HUES6 (cell line): ENCODE measurements at regions not wholly inside any gene's neighbourhood (a gene's known extent, or its start where the extent isn't known, plus 50 kb on each side); places are given as distances from the start of the nearest gene placed in this dataset.

Experiments used
- H3K27ac ChIP-seq: 2 replicates; pipeline ENCODE4 v1.7.0; 2013; ENCODE audit warnings: low read depth, mild to moderate bottlenecking, low read length, inconsistent platforms
- H3K27me3 ChIP-seq: 2 replicates; pipeline ENCODE4 v1.6.1; 2013; ENCODE audit warnings: low read length; ENCODE audit not compliant: control insufficient read depth, insufficient read depth
- H3K36me3 ChIP-seq: 2 replicates; pipeline ENCODE4 v1.6.1; 2013; ENCODE audit warnings: low read length; ENCODE audit not compliant: control insufficient read depth, insufficient read depth
- H3K4me1 ChIP-seq: 2 replicates; pipeline ENCODE4 v1.6.1; 2013; ENCODE audit warnings: low read length; ENCODE audit not compliant: control insufficient read depth, insufficient read depth
- H3K4me3 ChIP-seq: 2 replicates; pipeline ENCODE4 v1.5.1; 2013; ENCODE audit warnings: low read depth, low read length
- H3K9ac ChIP-seq: one replicate; pipeline ENCODE4 v1.6.1; 2013; ENCODE audit warnings: mild to moderate bottlenecking, low read length
- H3K9me3 ChIP-seq: 2 replicates; pipeline ENCODE4 v1.6.1; 2013; ENCODE audit warnings: low read depth, low read length; ENCODE audit not compliant: control insufficient read depth, insufficient read depth

GRCh38 chr6:132218059-132218696 lies 183.1 kb downstream of the MOXD1 start:
- no peaks in the 10 kb centered on the region for H3K4me1 ChIP-seq
- no peaks in the 10 kb centered on the region for H3K36me3 ChIP-seq
- H3K4me3 ChIP-seq: no peak overlapping the region
- 0 out of 2 replicates have a peak, but pooled peaks cover 2% of the 10 kb centered on the region for H3K27me3 ChIP-seq
- no peaks in the 10 kb centered on the region for H3K9me3 ChIP-seq
- no peak overlapping the region for H3K9ac ChIP-seq
- no peak overlapping the region for H3K27ac ChIP-seq

GRCh38 chr6:132215805-132216204 lies 185.5 kb downstream of the MOXD1 start:
- Histone ChIP-seq H3K4me3 (no peak overlapping the region), H3K9ac (no peak overlapping the region), H3K9me3 (no peaks in the 10 kb centered on the region), H3K4me1 (no peaks in the 10 kb centered on the region), H3K36me3 (no peaks in the 10 kb centered on the region), H3K27ac (no peak overlapping the region), H3K27me3 (0 out of 2 replicates have a peak, but pooled peaks cover 2% of the 10 kb centered on the region)

GRCh38 chr6:132214716-132215115 lies 186.6 kb downstream of the MOXD1 start:
- H3K36me3 ChIP-seq: no peaks in the 10 kb centered on the region
- H3K9me3 ChIP-seq: no peaks in the 10 kb centered on the region
- no peak overlapping the region for H3K4me3 ChIP-seq
- no peak overlapping the region for H3K27ac ChIP-seq
- H3K27me3 ChIP-seq: no peaks in the 10 kb centered on the region
- H3K9ac ChIP-seq: no peak overlapping the region
- H3K4me1 ChIP-seq: no peaks in the 10 kb centered on the region

- Histone ChIP-seq H3K36me3 (no peaks in the 10 kb centered on the region), H3K9me3 (no peaks in the 10 kb centered on the region), H3K4me3 (no peak overlapping the region), H3K4me1 (no peaks in the 10 kb centered on the region), H3K27ac (no peak overlapping the region), H3K9ac (no peak overlapping the region), H3K27me3 (no peaks in the 10 kb centered on the region)
Measured at GRCh38 chr6:132213732-132214131, 187.5 kb downstream of the MOXD1 start.

GRCh38 chr6:132213191-132213590 lies 188.1 kb downstream of the MOXD1 start:
- Histone ChIP-seq H3K4me1 (no peaks in the 10 kb centered on the region), H3K36me3 (no peaks in the 10 kb centered on the region), H3K9me3 (no peaks in the 10 kb centered on the region), H3K4me3 (no peak overlapping the region), H3K27me3 (no peaks in the 10 kb centered on the region), H3K9ac (no peak overlapping the region), H3K27ac (no peak overlapping the region)

GRCh38 chr6:132210886-132211563 lies 190.2 kb downstream of the MOXD1 start:
- Histone ChIP-seq H3K27ac (no peak overlapping the region), H3K9ac (no peak overlapping the region), H3K4me1 (no peaks in the 10 kb centered on the region), H3K4me3 (no peak overlapping the region), H3K36me3 (no peaks in the 10 kb centered on the region), H3K27me3 (no peaks in the 10 kb centered on the region), H3K9me3 (no peaks in the 10 kb centered on the region)

- no peak overlapping the region for H3K27ac ChIP-seq
- no peak overlapping the region for H3K9ac ChIP-seq
- H3K27me3 ChIP-seq: no peaks in the 10 kb centered on the region
- H3K4me3 ChIP-seq: no peak overlapping the region
- H3K36me3 ChIP-seq: no peaks in the 10 kb centered on the region
- H3K4me1 ChIP-seq: no peaks in the 10 kb centered on the region
- H3K9me3 ChIP-seq: no peaks in the 10 kb centered on the region
Measured at GRCh38 chr6:132209351-132209750, 191.9 kb downstream of the MOXD1 start.

GRCh38 chr6:132207991-132208390 lies 193.3 kb downstream of the MOXD1 start:
- H3K4me1 ChIP-seq: no peaks in the 10 kb centered on the region
- no peaks in the 10 kb centered on the region for H3K9me3 ChIP-seq
- no peaks in the 10 kb centered on the region for H3K27me3 ChIP-seq
- H3K4me3 ChIP-seq: no peak overlapping the region
- H3K36me3 ChIP-seq: no peaks in the 10 kb centered on the region
- H3K27ac ChIP-seq: no peak overlapping the region
- no peak overlapping the region for H3K9ac ChIP-seq

GRCh38 chr6:132205946-132206345 lies 195.3 kb downstream of the MOXD1 start:
- Histone ChIP-seq H3K4me1 (no peaks in the 10 kb centered on the region), H3K9me3 (no peaks in the 10 kb centered on the region), H3K36me3 (no peaks in the 10 kb centered on the region), H3K27me3 (no peaks in the 10 kb centered on the region), H3K27ac (no peak overlapping the region), H3K9ac (no peak overlapping the region), H3K4me3 (no peak overlapping the region)

- Histone ChIP-seq H3K36me3 (no peaks in the 10 kb centered on the region), H3K4me3 (no peak overlapping the region), H3K27ac (no peak overlapping the region), H3K9ac (no peak overlapping the region), H3K27me3 (no peaks in the 10 kb centered on the region), H3K4me1 (no peaks in the 10 kb centered on the region), H3K9me3 (no peaks in the 10 kb centered on the region)
Measured at GRCh38 chr6:132204591-132204990, 196.7 kb downstream of the MOXD1 start.

GRCh38 chr6:132202574-132202973 lies 198.7 kb downstream of the MOXD1 start:
- Histone ChIP-seq H3K9ac (no peak overlapping the region), H3K27me3 (no peaks in the 10 kb centered on the region), H3K4me3 (no peak overlapping the region), H3K9me3 (no peaks in the 10 kb centered on the region), H3K36me3 (no peaks in the 10 kb centered on the region), H3K27ac (no peak overlapping the region), H3K4me1 (no peaks in the 10 kb centered on the region)
